Thoracic aorta (tissue), 2 donors: ENCODE measurements at regions not wholly inside any gene's neighbourhood (a gene's known extent, or its start where the extent isn't known, plus 50 kb on each side); places are given as distances from the start of the nearest gene placed in this dataset.

Experiments
- ATAC-seq: fragments of 150-250 bp; one replicate; pipeline ENCODE4 v1.8.0; 2017; ENCODE audit warnings: low read depth; ENCODE audit not compliant: insufficient number of reproducible peaks, low FRiP score
- DNase-seq: peaks from one replicate; pipeline ENCODE4 v3.0.0-alpha.2; 2020; ENCODE audit warnings: low spot score
- H3K27ac ChIP-seq, 2 donors: fragments of 200-600 bp; sonication (generic); 1 replicate in 1 of 2; 2 replicates in 1 of 2; pipeline ENCODE4 v1.5.1; 2016; ENCODE audit warnings: mild to moderate bottlenecking in 2 of 2, moderate library complexity in 2 of 2
- H3K27me3 ChIP-seq: fragments of 200-600 bp; sonication (generic); replicated peaks from 2 replicates; pipeline ENCODE4 v1.6.0; 2016; ENCODE audit warnings: mild to moderate bottlenecking; ENCODE audit not compliant: insufficient read depth
- H3K36me3 ChIP-seq: fragments of 200-600 bp; sonication (generic); one replicate; pipeline ENCODE4 v1.5.1; 2016
- H3K4me1 ChIP-seq, 2 donors: fragments of 200-600 bp; sonication (generic); 1 replicate in 1 of 2; 2 replicates in 1 of 2; pipeline versions ENCODE4 v1.5.1 to v1.6.0; 2016; ENCODE audit warnings: low read depth in 2 of 2, mild to moderate bottlenecking in 1 of 2; ENCODE audit not compliant: control insufficient read depth in 1 of 2
- H3K4me3 ChIP-seq: fragments of 200-600 bp; sonication (generic); 2 replicates; pipeline ENCODE4 v1.5.1; 2016; ENCODE audit warnings: mild to moderate bottlenecking
- H3K9me3 ChIP-seq: fragments of 200-600 bp; sonication (generic); 2 replicates; pipeline ENCODE4 v1.5.1; 2016
- TF ChIP-seq, protein P1 (sequence below): fragments of 200-600 bp; sonication (generic); IDR thresholded peaks from one replicate; pipeline ENCODE4 v1.5.1; 2019; ENCODE audit warnings: antibody characterized with exemption

- H3K4me1 ChIP-seq: peaks cover 14 to 39% of the 10 kb centered on the region in 2 donors
- ATAC-seq (no peak), DNase-seq (no peak)
- H3K4me3 ChIP-seq: peak overlapping the region; percentile 61
- TF ChIP-seq, protein P1, sequence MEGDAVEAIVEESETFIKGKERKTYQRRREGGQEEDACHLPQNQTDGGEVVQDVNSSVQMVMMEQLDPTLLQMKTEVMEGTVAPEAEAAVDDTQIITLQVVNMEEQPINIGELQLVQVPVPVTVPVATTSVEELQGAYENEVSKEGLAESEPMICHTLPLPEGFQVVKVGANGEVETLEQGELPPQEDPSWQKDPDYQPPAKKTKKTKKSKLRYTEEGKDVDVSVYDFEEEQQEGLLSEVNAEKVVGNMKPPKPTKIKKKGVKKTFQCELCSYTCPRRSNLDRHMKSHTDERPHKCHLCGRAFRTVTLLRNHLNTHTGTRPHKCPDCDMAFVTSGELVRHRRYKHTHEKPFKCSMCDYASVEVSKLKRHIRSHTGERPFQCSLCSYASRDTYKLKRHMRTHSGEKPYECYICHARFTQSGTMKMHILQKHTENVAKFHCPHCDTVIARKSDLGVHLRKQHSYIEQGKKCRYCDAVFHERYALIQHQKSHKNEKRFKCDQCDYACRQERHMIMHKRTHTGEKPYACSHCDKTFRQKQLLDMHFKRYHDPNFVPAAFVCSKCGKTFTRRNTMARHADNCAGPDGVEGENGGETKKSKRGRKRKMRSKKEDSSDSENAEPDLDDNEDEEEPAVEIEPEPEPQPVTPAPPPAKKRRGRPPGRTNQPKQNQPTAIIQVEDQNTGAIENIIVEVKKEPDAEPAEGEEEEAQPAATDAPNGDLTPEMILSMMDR: no peak
- no peaks in the 10 kb centered on the region for H3K9me3 ChIP-seq
- peak overlapping the region; percentile 33 to 59 for H3K27ac ChIP-seq
- no peaks in the 10 kb centered on the region for H3K27me3 ChIP-seq
- H3K36me3 ChIP-seq: no peaks in the 10 kb centered on the region
Measured at GRCh38 chr2:120873958-120874887, 138.6 kb downstream of the GLI2 start.

- no peak for ATAC-seq
- Histone ChIP-seq H3K27ac (peak overlapping the region; percentile 33 to 59), H3K36me3 (no peaks in the 10 kb centered on the region), H3K9me3 (no peaks in the 10 kb centered on the region), H3K27me3 (no peaks in the 10 kb centered on the region), H3K4me3 (peak overlapping the region; percentile 61), H3K4me1 (peaks cover 14 to 35% of the 10 kb centered on the region in 2 donors)
- DNase-seq: no peak
- TF ChIP-seq, protein P1: no peak
Measured at GRCh38 chr2:120874888-120875275, 139.2 kb downstream of the GLI2 start.

DNA sequence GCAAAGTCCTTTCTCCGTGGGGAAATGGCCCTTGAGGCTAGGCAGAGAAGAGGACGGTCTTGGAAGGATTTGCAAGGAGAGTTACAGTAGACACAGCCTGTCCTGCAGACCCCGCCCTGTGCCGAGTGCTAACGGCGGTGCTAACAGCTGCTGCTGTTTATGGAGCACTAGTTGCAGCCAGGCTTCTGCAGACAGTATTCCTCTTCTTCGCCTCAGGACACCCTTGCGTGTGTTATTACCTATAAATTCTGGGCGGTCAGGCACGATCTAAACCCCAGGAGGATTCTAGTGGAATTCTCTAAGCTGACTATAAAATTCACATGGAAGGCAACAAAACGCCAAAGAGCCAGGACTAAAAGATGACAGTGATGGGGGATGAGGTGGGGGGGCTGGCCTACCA lies 139.8 kb downstream of the GLI2 start:
- no peak overlapping the region for H3K27ac ChIP-seq
- no peak for ATAC-seq

GRCh38 chr2:120876526-120877280 lies 141.0 kb downstream of the GLI2 start:
- Histone ChIP-seq H3K4me3 (no peak overlapping the region), H3K36me3 (no peaks in the 10 kb centered on the region), H3K4me1 (peaks cover 14 to 32% of the 10 kb centered on the region in 2 donors), H3K27ac (no peak overlapping the region), H3K9me3 (no peaks in the 10 kb centered on the region), H3K27me3 (no peaks in the 10 kb centered on the region)
- ATAC-seq (no peak), DNase-seq (no peak)
- TF ChIP-seq, protein P1: no peak

More for the DNA sequence above, 139.8 kb downstream of the GLI2 start:
- no peaks in the 10 kb centered on the region for H3K9me3 ChIP-seq
- TF ChIP-seq, protein P1: no peak
- peaks cover 14 to 32% of the 10 kb centered on the region in 2 donors for H3K4me1 ChIP-seq
- no peaks in the 10 kb centered on the region for H3K36me3 ChIP-seq
- DNase-seq: no peak
- H3K4me3 ChIP-seq: no peak overlapping the region
- H3K27me3 ChIP-seq: no peaks in the 10 kb centered on the region

DNA sequence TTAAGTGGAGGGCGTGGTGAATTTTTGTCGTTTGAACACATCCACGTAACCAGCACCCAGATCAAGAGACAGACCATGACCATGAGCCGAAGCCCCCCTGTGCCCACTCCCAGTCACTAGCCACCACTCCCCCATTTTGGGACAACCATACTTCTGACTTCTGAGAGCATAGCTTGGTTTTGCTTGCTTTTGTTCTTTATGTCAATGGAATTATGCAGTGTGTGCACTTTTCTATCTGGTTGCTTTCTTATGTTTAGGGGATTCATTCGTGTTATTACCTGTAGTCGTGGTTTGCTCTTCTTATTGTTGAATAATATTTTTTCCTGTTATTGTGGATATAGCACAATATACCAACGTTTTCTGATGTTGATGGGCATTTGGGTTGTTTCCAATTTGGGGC lies 141.7 kb downstream of the GLI2 start:
- no peak overlapping the region for H3K27ac ChIP-seq
- peaks cover 14 to 36% of the 10 kb centered on the region in 2 donors for H3K4me1 ChIP-seq
- no peaks in the 10 kb centered on the region for H3K27me3 ChIP-seq
- H3K4me3 ChIP-seq: no peak overlapping the region
- H3K36me3 ChIP-seq: no peaks in the 10 kb centered on the region
- no peak for ATAC-seq
- H3K9me3 ChIP-seq: no peaks in the 10 kb centered on the region
- TF ChIP-seq, protein P1: no peak
- DNase-seq: no peak
